HCT116 (cell line): ENCODE measurements at regions not wholly inside any gene's neighbourhood (a gene's known extent, or its start where the extent isn't known, plus 50 kb on each side); places are given as distances from the start of the nearest gene placed in this dataset.

ENCODE experiments used
- EZH2 ChIP-seq: fragments of 200-600 bp; sonication (generic); IDR thresholded peaks from 2 replicates; pipeline ENCODE4 v1.6.1; 2017; ENCODE audit warnings: antibody characterized with exemption, mixed run types
- YY1 ChIP-seq: IDR thresholded peaks from 2 replicates; pipeline ENCODE4 v1.6.1; 2011; ENCODE audit warnings: low read length, low read depth, moderate library complexity, mild to moderate bottlenecking; ENCODE audit not compliant: insufficient replicate concordance; ENCODE audit errors: extremely low read depth
- TF ChIP-seq, protein P1 (sequence below), 3 experiments: fragments of 200-600 bp in 1 of 3; sonication (generic) in 1 of 3; IDR thresholded peaks in 2 of 3; conservative IDR thresholded peaks in 1 of 3; 2 replicates each; pipeline ENCODE4 v1.5.1; 2012 to 2017; ENCODE audit warnings: low read depth in 2 of 3, low read length in 2 of 3, antibody characterized with exemption in 1 of 3, borderline replicate concordance in 1 of 3, control low read depth in 1 of 3, mild to moderate bottlenecking in 1 of 3, mixed read lengths in 1 of 3, mixed run types in 1 of 3, moderate library complexity in 1 of 3; ENCODE audit not compliant: insufficient read depth in 1 of 3

DNA sequence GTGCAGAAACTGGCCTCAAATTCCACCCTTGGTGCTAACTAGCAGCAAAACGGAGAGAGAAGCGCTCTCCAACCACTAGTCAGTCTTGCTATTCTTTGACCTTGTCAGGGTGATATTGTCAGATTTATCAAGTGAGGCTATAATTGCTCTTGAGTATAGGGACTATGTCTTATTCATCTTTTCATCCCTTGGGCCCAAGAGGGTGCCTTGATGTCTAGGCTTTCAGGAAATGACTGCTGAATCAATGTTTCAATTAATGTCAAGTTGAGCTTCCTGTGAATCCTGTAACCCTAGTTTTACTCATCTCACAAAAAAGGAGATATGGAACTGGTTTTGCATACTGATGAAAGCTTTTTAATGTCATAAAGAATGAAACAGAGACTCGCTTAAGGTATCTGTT, 701.3 kb downstream of the EDEM1 start:
- TF ChIP-seq, protein P1, sequence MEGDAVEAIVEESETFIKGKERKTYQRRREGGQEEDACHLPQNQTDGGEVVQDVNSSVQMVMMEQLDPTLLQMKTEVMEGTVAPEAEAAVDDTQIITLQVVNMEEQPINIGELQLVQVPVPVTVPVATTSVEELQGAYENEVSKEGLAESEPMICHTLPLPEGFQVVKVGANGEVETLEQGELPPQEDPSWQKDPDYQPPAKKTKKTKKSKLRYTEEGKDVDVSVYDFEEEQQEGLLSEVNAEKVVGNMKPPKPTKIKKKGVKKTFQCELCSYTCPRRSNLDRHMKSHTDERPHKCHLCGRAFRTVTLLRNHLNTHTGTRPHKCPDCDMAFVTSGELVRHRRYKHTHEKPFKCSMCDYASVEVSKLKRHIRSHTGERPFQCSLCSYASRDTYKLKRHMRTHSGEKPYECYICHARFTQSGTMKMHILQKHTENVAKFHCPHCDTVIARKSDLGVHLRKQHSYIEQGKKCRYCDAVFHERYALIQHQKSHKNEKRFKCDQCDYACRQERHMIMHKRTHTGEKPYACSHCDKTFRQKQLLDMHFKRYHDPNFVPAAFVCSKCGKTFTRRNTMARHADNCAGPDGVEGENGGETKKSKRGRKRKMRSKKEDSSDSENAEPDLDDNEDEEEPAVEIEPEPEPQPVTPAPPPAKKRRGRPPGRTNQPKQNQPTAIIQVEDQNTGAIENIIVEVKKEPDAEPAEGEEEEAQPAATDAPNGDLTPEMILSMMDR (IDR thresholded peaks at IDR 0.05 in 2 of 3, conservative IDR thresholded peaks at IDR 0.05 in 1 of 3; ENCODE audit: borderline replicate concordance in 1 of 3, insufficient read depth in 1 of 3, low read depth in 2 of 3, low read length in 2 of 3) = no peak
- TF ChIP-seq EZH2 (no peak), YY1 (no peak)
